ENCODE measurements at regions not wholly inside any gene's neighbourhood (a gene's known extent, or its start where the extent isn't known, plus 50 kb on each side); places are given as distances from the start of the nearest gene placed in this dataset.

- intact Hi-C loops (cut with DNase I): no loop called here
- WGBS (ENCODE audit: insufficient coverage, low coverage, low lambda C conversion rate, missing lambda C conversion rate): 75% methylated on average over 2 of the region's 2 CpGs
Observed at GRCh38 chr12:61987173-61987572, 273.0 kb upstream of the USP15 start.

GRCh38 chr12:61991661-61992060, 268.5 kb upstream of the USP15 start:
- intact Hi-C loops (cut with DNase I): loop anchor here in 1 of 2 donors (10.0 kb wide), 1 partner anchor 337 kb away; no protein-coding TSS in a partner anchor
- ATAC-seq (peak in 2 of 4 donors; percentile 31 to 42), DNase-seq (no peak)
- no peaks in the 10 kb centered on the region for H3K4me1 ChIP-seq
- H3K36me3 ChIP-seq: no peaks in the 10 kb centered on the region
- WGBS (ENCODE audit: insufficient coverage, low coverage, low lambda C conversion rate, missing lambda C conversion rate): 11% methylated on average over 3 of the region's 3 CpGs
- H3K27ac ChIP-seq: no peak overlapping the region
- H3K9me3 ChIP-seq: no peaks in the 10 kb centered on the region
- no peak overlapping the region for H3K4me3 ChIP-seq
- TF ChIP-seq POLR2A (IDR thresholded peaks at IDR 0.05) (no peak), CTCF (IDR thresholded peaks at IDR 0.05) (no peak)
- no peaks in the 10 kb centered on the region for H3K27me3 ChIP-seq

More at GRCh38 chr12:61987173-61987572, 273.0 kb upstream of the USP15 start:
- DNase-seq: no peak
- Histone ChIP-seq H3K27ac (no peak overlapping the region), H3K27me3 (no peaks in the 10 kb centered on the region), H3K4me3 (no peak overlapping the region), H3K9me3 (no peaks in the 10 kb centered on the region), H3K36me3 (no peaks in the 10 kb centered on the region), H3K4me1 (no peaks in the 10 kb centered on the region)
- ATAC-seq: no peak
- no peak for TF ChIP-seq POLR2A (IDR thresholded peaks at IDR 0.05)
- TF ChIP-seq CTCF (IDR thresholded peaks at IDR 0.05): no peak

GRCh38 chr12:61993734-61994345, 266.4 kb upstream of the USP15 start:
- DNase-seq (no peak), ATAC-seq (peak; percentile 91 to 97 (median 96))
- no peaks in the 10 kb centered on the region for H3K4me1 ChIP-seq
- H3K27me3 ChIP-seq: no peaks in the 10 kb centered on the region
- H3K27ac ChIP-seq: no peak overlapping the region
- H3K36me3 ChIP-seq: no peaks in the 10 kb centered on the region
- H3K9me3 ChIP-seq: no peaks in the 10 kb centered on the region
- TF ChIP-seq CTCF (IDR thresholded peaks at IDR 0.05) (peak; percentile 76 to 80 (median 78)), POLR2A (IDR thresholded peaks at IDR 0.05) (no peak)
- WGBS (ENCODE audit: insufficient coverage, low coverage, low lambda C conversion rate, missing lambda C conversion rate): 37% methylated on average over 2 of the region's 2 CpGs
- H3K4me3 ChIP-seq: no peak overlapping the region
- intact Hi-C loops (cut with DNase I): loop anchor here in 1 of 2 donors (10.0 kb wide), 1 partner anchor 339 kb away; no protein-coding TSS in a partner anchor

GRCh38 chr12:61996717-61997116, 263.5 kb upstream of the USP15 start:
- 86% methylated on average over 1 of the region's 1 CpG for WGBS (ENCODE audit: insufficient coverage, low coverage, low lambda C conversion rate, missing lambda C conversion rate)
- Histone ChIP-seq H3K27me3 (no peaks in the 10 kb centered on the region), H3K9me3 (no peaks in the 10 kb centered on the region), H3K36me3 (no peaks in the 10 kb centered on the region), H3K4me3 (no peak overlapping the region), H3K27ac (no peak overlapping the region), H3K4me1 (no peaks in the 10 kb centered on the region)
- intact Hi-C loops (cut with DNase I): loop anchor here in 1 of 2 donors (10.0 kb wide), 1 partner anchor 342 kb away; no protein-coding TSS in a partner anchor
- DNase-seq (no peak), ATAC-seq (no peak)
- TF ChIP-seq POLR2A (IDR thresholded peaks at IDR 0.05) (no peak), CTCF (IDR thresholded peaks at IDR 0.05) (no peak)

Data from right lobe of liver (tissue), 6 donors.